ENCODE measurements at regions not wholly inside any gene's neighbourhood (a gene's known extent, or its start where the extent isn't known, plus 50 kb on each side); places are given as distances from the start of the nearest gene placed in this dataset.

- H3K4me1 ChIP-seq (ENCODE audit: control insufficient read depth in 2 of 2, insufficient read depth in 2 of 2, low read length in 1 of 2), result no peaks in the 10 kb centered on the region
These were observed 156.3 kb upstream of the TSHZ3 start for GRCh38 chr19:31505596-31505910.

GRCh38 chr19:31506102-31506501 lies 156.9 kb upstream of the TSHZ3 start:
- Histone ChIP-seq H3K4me1 (ENCODE audit: control insufficient read depth in 2 of 2, insufficient read depth in 2 of 2, low read length in 1 of 2) (no peaks in the 10 kb centered on the region), H3K4me3 (ENCODE audit: low read depth in 1 of 2, low read length in 2 of 2) (no peak overlapping the region), H3K36me3 (ENCODE audit: control insufficient read depth in 2 of 2, insufficient read depth in 2 of 2, low read length in 1 of 2) (no peaks in the 10 kb centered on the region), H3K27me3 (ENCODE audit: control insufficient read depth in 1 of 2, insufficient read depth in 2 of 2, low read length in 2 of 2) (no peaks in the 10 kb centered on the region), H3K27ac (ENCODE audit: low read depth in 2 of 2, low read length in 1 of 2) (no peak overlapping the region), H3K9me3 (ENCODE audit: control insufficient read depth in 2 of 2, insufficient read depth in 1 of 2, low read depth in 1 of 2, low read length in 1 of 2) (peaks cover 0 to 7% of the 10 kb centered on the region in 2 donors)
- 79% methylated on average over 8 of the region's 8 CpGs for WGBS, 2 donors

More at GRCh38 chr19:31505596-31505910, 156.3 kb upstream of the TSHZ3 start:
- Histone ChIP-seq H3K27me3 (ENCODE audit: control insufficient read depth in 1 of 2, insufficient read depth in 2 of 2, low read length in 2 of 2) (no peaks in the 10 kb centered on the region), H3K9me3 (ENCODE audit: control insufficient read depth in 2 of 2, insufficient read depth in 1 of 2, low read depth in 1 of 2, low read length in 1 of 2) (peaks cover 0 to 7% of the 10 kb centered on the region in 2 donors), H3K36me3 (ENCODE audit: control insufficient read depth in 2 of 2, insufficient read depth in 2 of 2, low read length in 1 of 2) (no peaks in the 10 kb centered on the region), H3K27ac (ENCODE audit: low read depth in 2 of 2, low read length in 1 of 2) (no peak overlapping the region), H3K4me3 (ENCODE audit: low read depth in 1 of 2, low read length in 2 of 2) (no peak overlapping the region)
- 82 to 90% methylated on average over 6 of the region's 6 CpGs for WGBS, 2 donors

- no peaks in the 10 kb centered on the region for H3K36me3 ChIP-seq (ENCODE audit: control insufficient read depth in 2 of 2, insufficient read depth in 2 of 2, low read length in 1 of 2)
- peaks cover 0 to 2% of the 10 kb centered on the region in 2 donors for H3K9me3 ChIP-seq (ENCODE audit: control insufficient read depth in 2 of 2, insufficient read depth in 1 of 2, low read depth in 1 of 2, low read length in 1 of 2)
- no peaks in the 10 kb centered on the region for H3K4me1 ChIP-seq (ENCODE audit: control insufficient read depth in 2 of 2, insufficient read depth in 2 of 2, low read length in 1 of 2)
- H3K4me3 ChIP-seq (ENCODE audit: low read depth in 1 of 2, low read length in 2 of 2), result no peak overlapping the region
- WGBS, 2 donors, result 81 to 84% methylated on average over 10 of the region's 10 CpGs
- no peaks in the 10 kb centered on the region for H3K27me3 ChIP-seq (ENCODE audit: control insufficient read depth in 1 of 2, insufficient read depth in 2 of 2, low read length in 2 of 2)
- H3K27ac ChIP-seq (ENCODE audit: low read depth in 2 of 2, low read length in 1 of 2), result no peak overlapping the region
These were observed 161.4 kb upstream of the TSHZ3 start for GRCh38 chr19:31510635-31511034.

GRCh38 chr19:31511098-31511497 lies 161.9 kb upstream of the TSHZ3 start:
- H3K27ac ChIP-seq (ENCODE audit: low read depth in 2 of 2, low read length in 1 of 2), result no peak overlapping the region
- no peaks in the 10 kb centered on the region for H3K36me3 ChIP-seq (ENCODE audit: control insufficient read depth in 2 of 2, insufficient read depth in 2 of 2, low read length in 1 of 2)
- peaks cover 0 to 2% of the 10 kb centered on the region in 2 donors for H3K9me3 ChIP-seq (ENCODE audit: control insufficient read depth in 2 of 2, insufficient read depth in 1 of 2, low read depth in 1 of 2, low read length in 1 of 2)
- 86% methylated on average over 3 of the region's 3 CpGs for WGBS, 2 donors
- H3K27me3 ChIP-seq (ENCODE audit: control insufficient read depth in 1 of 2, insufficient read depth in 2 of 2, low read length in 2 of 2), result no peaks in the 10 kb centered on the region
- H3K4me3 ChIP-seq (ENCODE audit: low read depth in 1 of 2, low read length in 2 of 2), result no peak overlapping the region
- H3K4me1 ChIP-seq (ENCODE audit: control insufficient read depth in 2 of 2, insufficient read depth in 2 of 2, low read length in 1 of 2), result no peaks in the 10 kb centered on the region

GRCh38 chr19:31511696-31512095 lies 162.5 kb upstream of the TSHZ3 start:
- no peak overlapping the region for H3K27ac ChIP-seq (ENCODE audit: low read depth in 2 of 2, low read length in 1 of 2)
- no peaks in the 10 kb centered on the region for H3K36me3 ChIP-seq (ENCODE audit: control insufficient read depth in 2 of 2, insufficient read depth in 2 of 2, low read length in 1 of 2)

GRCh38 chr19:31512181-31512970 lies 163.1 kb upstream of the TSHZ3 start:
- 82% methylated on average over 10 of the region's 10 CpGs for WGBS, 2 donors
- Histone ChIP-seq H3K4me1 (ENCODE audit: control insufficient read depth in 2 of 2, insufficient read depth in 2 of 2, low read length in 1 of 2) (no peaks in the 10 kb centered on the region), H3K36me3 (ENCODE audit: control insufficient read depth in 2 of 2, insufficient read depth in 2 of 2, low read length in 1 of 2) (no peaks in the 10 kb centered on the region), H3K9me3 (ENCODE audit: control insufficient read depth in 2 of 2, insufficient read depth in 1 of 2, low read depth in 1 of 2, low read length in 1 of 2) (peaks cover 0 to 2% of the 10 kb centered on the region in 2 donors), H3K27me3 (ENCODE audit: control insufficient read depth in 1 of 2, insufficient read depth in 2 of 2, low read length in 2 of 2) (no peaks in the 10 kb centered on the region), H3K27ac (ENCODE audit: low read depth in 2 of 2, low read length in 1 of 2) (no peak overlapping the region), H3K4me3 (ENCODE audit: low read depth in 1 of 2, low read length in 2 of 2) (no peak overlapping the region)

More at GRCh38 chr19:31511696-31512095, 162.5 kb upstream of the TSHZ3 start:
- Histone ChIP-seq H3K9me3 (ENCODE audit: control insufficient read depth in 2 of 2, insufficient read depth in 1 of 2, low read depth in 1 of 2, low read length in 1 of 2) (peaks cover 0 to 2% of the 10 kb centered on the region in 2 donors), H3K27me3 (ENCODE audit: control insufficient read depth in 1 of 2, insufficient read depth in 2 of 2, low read length in 2 of 2) (no peaks in the 10 kb centered on the region), H3K4me3 (ENCODE audit: low read depth in 1 of 2, low read length in 2 of 2) (no peak overlapping the region), H3K4me1 (ENCODE audit: control insufficient read depth in 2 of 2, insufficient read depth in 2 of 2, low read length in 1 of 2) (no peaks in the 10 kb centered on the region)
- WGBS, 2 donors, result 80 to 83% methylated on average over 5 of the region's 5 CpGs

- no peak overlapping the region for H3K4me3 ChIP-seq (ENCODE audit: low read depth in 1 of 2, low read length in 2 of 2)
- 86 to 87% methylated on average over 13 of the region's 13 CpGs for WGBS, 2 donors
- no peaks in the 10 kb centered on the region for H3K27me3 ChIP-seq (ENCODE audit: control insufficient read depth in 1 of 2, insufficient read depth in 2 of 2, low read length in 2 of 2)
- H3K27ac ChIP-seq (ENCODE audit: low read depth in 2 of 2, low read length in 1 of 2), result no peak overlapping the region
- peaks cover 0 to 2% of the 10 kb centered on the region in 2 donors for H3K9me3 ChIP-seq (ENCODE audit: control insufficient read depth in 2 of 2, insufficient read depth in 1 of 2, low read depth in 1 of 2, low read length in 1 of 2)
- no peaks in the 10 kb centered on the region for H3K4me1 ChIP-seq (ENCODE audit: control insufficient read depth in 2 of 2, insufficient read depth in 2 of 2, low read length in 1 of 2)
- no peaks in the 10 kb centered on the region for H3K36me3 ChIP-seq (ENCODE audit: control insufficient read depth in 2 of 2, insufficient read depth in 2 of 2, low read length in 1 of 2)
These were observed 164.6 kb upstream of the TSHZ3 start for GRCh38 chr19:31513841-31514240.

- WGBS, 2 donors, result 74 to 75% methylated on average over 18 of the region's 18 CpGs
These were observed 166.7 kb upstream of the TSHZ3 start for GRCh38 chr19:31515931-31516330.

GRCh38 chr19:31516756-31517155 lies 167.5 kb upstream of the TSHZ3 start:
- no peaks in the 10 kb centered on the region for H3K36me3 ChIP-seq (ENCODE audit: control insufficient read depth in 2 of 2, insufficient read depth in 2 of 2, low read length in 1 of 2)
- peaks cover 0 to 3% of the 10 kb centered on the region in 2 donors for H3K9me3 ChIP-seq (ENCODE audit: control insufficient read depth in 2 of 2, insufficient read depth in 1 of 2, low read depth in 1 of 2, low read length in 1 of 2)
- no peak overlapping the region for H3K27ac ChIP-seq (ENCODE audit: low read depth in 2 of 2, low read length in 1 of 2)
- H3K4me3 ChIP-seq (ENCODE audit: low read depth in 1 of 2, low read length in 2 of 2), result no peak overlapping the region
- 67 to 69% methylated on average over 9 of the region's 9 CpGs for WGBS, 2 donors
- no peaks in the 10 kb centered on the region for H3K27me3 ChIP-seq (ENCODE audit: control insufficient read depth in 1 of 2, insufficient read depth in 2 of 2, low read length in 2 of 2)
- no peaks in the 10 kb centered on the region for H3K4me1 ChIP-seq (ENCODE audit: control insufficient read depth in 2 of 2, insufficient read depth in 2 of 2, low read length in 1 of 2)

More at GRCh38 chr19:31515931-31516330, 166.7 kb upstream of the TSHZ3 start:
- Histone ChIP-seq H3K27ac (ENCODE audit: low read depth in 2 of 2, low read length in 1 of 2) (no peak overlapping the region), H3K36me3 (ENCODE audit: control insufficient read depth in 2 of 2, insufficient read depth in 2 of 2, low read length in 1 of 2) (no peaks in the 10 kb centered on the region), H3K4me1 (ENCODE audit: control insufficient read depth in 2 of 2, insufficient read depth in 2 of 2, low read length in 1 of 2) (no peaks in the 10 kb centered on the region), H3K4me3 (ENCODE audit: low read depth in 1 of 2, low read length in 2 of 2) (no peak overlapping the region), H3K27me3 (ENCODE audit: control insufficient read depth in 1 of 2, insufficient read depth in 2 of 2, low read length in 2 of 2) (no peaks in the 10 kb centered on the region), H3K9me3 (ENCODE audit: control insufficient read depth in 2 of 2, insufficient read depth in 1 of 2, low read depth in 1 of 2, low read length in 1 of 2) (peaks cover 0 to 3% of the 10 kb centered on the region in 2 donors)
